ENCODE measurements at regions not wholly inside any gene's neighbourhood (a gene's known extent, or its start where the extent isn't known, plus 50 kb on each side); places are given as distances from the start of the nearest gene placed in this dataset.

GRCh38 chr7:137086896-137087295, 218.4 kb downstream of the CHRM2 start:
- POLR2A ChIA-PET, result no interaction called here
- Histone ChIP-seq H3K4me1 (ENCODE audit: control insufficient read depth, insufficient read depth, low read length) (no peaks in the 10 kb centered on the region), H3K36me3 (ENCODE audit: control insufficient read depth, insufficient read depth, low read length) (no peaks in the 10 kb centered on the region), H3K9me3 (ENCODE audit: control insufficient read depth, insufficient read depth, low read depth, low read length) (no peaks in the 10 kb centered on the region), H3K4me3 (ENCODE audit: low read depth in 2 of 2, low read length in 2 of 2) (no peak overlapping the region), H3K27me3 (ENCODE audit: control insufficient read depth, insufficient read depth, low read length) (no peaks in the 10 kb centered on the region), H3K27ac (ENCODE audit: low read length) (no peak overlapping the region)
- CTCF ChIA-PET, result no interaction called here
- TF ChIP-seq CTCF (IDR thresholded peaks at IDR 0.05), result no peak
- TF ChIP-seq REST (IDR thresholded peaks at IDR 0.05; ENCODE audit: insufficient read depth in 1 of 2, low read depth in 2 of 2, low read length in 1 of 2), result no peak
- no peak for TF ChIP-seq POLR2AphosphoS5 (IDR thresholded peaks at IDR 0.05; ENCODE audit: low read depth, low read length)
- TF ChIP-seq TCF7L2 (IDR thresholded peaks at IDR 0.05; ENCODE audit: low read depth, low read length), result no peak
- no peak for TF ChIP-seq SIN3A (IDR thresholded peaks at IDR 0.05; ENCODE audit: borderline replicate concordance, insufficient read depth, low read depth, low read length)
- intact Hi-C loops (cut with micrococcal nuclease; ENCODE audit: unreplicated experiment) (no loop called here), in situ Hi-C loops (cut with HindIII; ENCODE audit: low pct_unique_long_range_greater_than_20kb, low sequenced_read_pairs) (no loop called here)
- DNase-seq (ENCODE audit: low read depth, low spot score), result no peak
- BruUV-seq (replicated peaks), result no TSS peak
- no peak for ATAC-seq

GRCh38 chr7:137084607-137085380, 216.3 kb downstream of the CHRM2 start:
- in situ Hi-C loops (cut with HindIII; ENCODE audit: low pct_unique_long_range_greater_than_20kb, low sequenced_read_pairs) (no loop called here), intact Hi-C loops (cut with micrococcal nuclease; ENCODE audit: unreplicated experiment) (no loop called here)
- Histone ChIP-seq H3K9me3 (ENCODE audit: control insufficient read depth, insufficient read depth, low read depth, low read length) (no peaks in the 10 kb centered on the region), H3K27me3 (ENCODE audit: control insufficient read depth, insufficient read depth, low read length) (no peaks in the 10 kb centered on the region), H3K4me1 (ENCODE audit: control insufficient read depth, insufficient read depth, low read length) (no peaks in the 10 kb centered on the region), H3K27ac (ENCODE audit: low read length) (no peak overlapping the region), H3K36me3 (ENCODE audit: control insufficient read depth, insufficient read depth, low read length) (no peaks in the 10 kb centered on the region), H3K4me3 (ENCODE audit: low read depth in 2 of 2, low read length in 2 of 2) (no peak overlapping the region)
- ChIA-PET POLR2A (no interaction called here), CTCF (no interaction called here)
- no peak for ATAC-seq
- no peak for DNase-seq (ENCODE audit: low read depth, low spot score)
- BruUV-seq (replicated peaks), result no TSS peak
- TF ChIP-seq SIN3A (IDR thresholded peaks at IDR 0.05; ENCODE audit: borderline replicate concordance, insufficient read depth, low read depth, low read length) (no peak), CTCF (IDR thresholded peaks at IDR 0.05) (no peak), REST (IDR thresholded peaks at IDR 0.05; ENCODE audit: insufficient read depth in 1 of 2, low read depth in 2 of 2, low read length in 1 of 2) (no peak), POLR2AphosphoS5 (IDR thresholded peaks at IDR 0.05; ENCODE audit: low read depth, low read length) (no peak), TCF7L2 (IDR thresholded peaks at IDR 0.05; ENCODE audit: low read depth, low read length) (no peak)

Measured in Panc1 (cell line).